ENCODE measurements at regions not wholly inside any gene's neighbourhood (a gene's known extent, or its start where the extent isn't known, plus 50 kb on each side); places are given as distances from the start of the nearest gene placed in this dataset.

GRCh38 chr11:131168839-131169713 lies 201.3 kb upstream of the NTM start:
- TF ChIP-seq CTCF (IDR thresholded peaks at IDR 0.05): no peak
- TF ChIP-seq POLR2A (IDR thresholded peaks at IDR 0.05): no peak

Data from right lobe of liver (tissue), 4 donors.